ENCODE measurements at regions not wholly inside any gene's neighbourhood (a gene's known extent, or its start where the extent isn't known, plus 50 kb on each side); places are given as distances from the start of the nearest gene placed in this dataset.
"Not testable (repeated sequence)": the region's sequence is repeated elsewhere in the genome, so short reads cannot be mapped to it uniquely, and the experiment has no call there.

GRCh38 chr5:106673941-106674340 is 996.8 kb downstream of the EFNA5 start:
- no peak for DNase-seq

- DNase-seq, result no peak
Observed at GRCh38 chr5:106661866-106662265, 1008.9 kb downstream of the EFNA5 start.

GRCh38 chr5:106660681-106661080 is 1010.1 kb downstream of the EFNA5 start:
- DNase-seq, result no peak

- no peak for DNase-seq
Observed at GRCh38 chr5:106658150-106658549, 1012.6 kb downstream of the EFNA5 start.

- no peak for DNase-seq
Observed at GRCh38 chr5:106656821-106657220, 1013.9 kb downstream of the EFNA5 start.

GRCh38 chr5:106649031-106649430 is 1021.7 kb downstream of the EFNA5 start:
- no peak for DNase-seq

- DNase-seq, result no peak
Observed at GRCh38 chr5:106648401-106648800, 1022.3 kb downstream of the EFNA5 start.

- no peak for DNase-seq
Observed at GRCh38 chr5:106646106-106646505, 1024.6 kb downstream of the EFNA5 start.

- no peak for DNase-seq
Observed at GRCh38 chr5:106640511-106640910, 1030.2 kb downstream of the EFNA5 start.

GRCh38 chr5:106639488-106639887 is 1031.2 kb downstream of the EFNA5 start:
- DNase-seq, result no peak

- DNase-seq, result no peak
Observed at GRCh38 chr5:106637275-106637674, 1033.5 kb downstream of the EFNA5 start.

GRCh38 chr5:106634375-106634774 is 1036.4 kb downstream of the EFNA5 start:
- DNase-seq, result no peak

GRCh38 chr5:106633825-106634224 is 1036.9 kb downstream of the EFNA5 start:
- no peak for DNase-seq

GRCh38 chr5:106628456-106628855 is 1042.3 kb downstream of the EFNA5 start:
- DNase-seq, result not testable (repeated sequence)

GRCh38 chr5:106610041-106610440 is 1060.7 kb downstream of the EFNA5 start:
- no peak for DNase-seq

- no peak for DNase-seq
Observed at GRCh38 chr5:106601620-106602019, 1069.1 kb downstream of the EFNA5 start.

- no peak for DNase-seq
Observed at GRCh38 chr5:106600803-106601202, 1069.9 kb downstream of the EFNA5 start.

- no peak for DNase-seq
Observed at GRCh38 chr5:106595864-106596263, 1074.9 kb downstream of the EFNA5 start.

- no peak for DNase-seq
Observed at GRCh38 chr5:106584268-106584667, 1086.5 kb downstream of the EFNA5 start.

- DNase-seq, result no peak
Observed at GRCh38 chr5:106578736-106579135, 1092.0 kb downstream of the EFNA5 start.

- DNase-seq, result no peak
Observed at GRCh38 chr5:106574820-106575219, 1095.9 kb downstream of the EFNA5 start.

GRCh38 chr5:106566031-106566430 is 1104.7 kb downstream of the EFNA5 start:
- DNase-seq, result no peak

GRCh38 chr5:106545325-106545724 is 1125.4 kb downstream of the EFNA5 start:
- DNase-seq, result no peak

- no peak for DNase-seq
Observed at GRCh38 chr5:106543330-106543729, 1127.4 kb downstream of the EFNA5 start.

GRCh38 chr5:106530150-106530549 is 1140.6 kb downstream of the EFNA5 start:
- DNase-seq, result no peak

- DNase-seq, result no peak
Observed at GRCh38 chr5:106525438-106525837, 1145.3 kb downstream of the EFNA5 start.

All from activated CD4-positive, CD25-positive, alpha-beta regulatory T cell treated with anti-CD3 and anti-CD28 coated beads, Interleukin-2, amount 50 U/mL, for 72 hours (primary cell).